Upper lobe of left lung (tissue), 6 donors: ENCODE measurements at regions not wholly inside any gene's neighbourhood (a gene's known extent, or its start where the extent isn't known, plus 50 kb on each side); places are given as distances from the start of the nearest gene placed in this dataset.

Source experiments
- ATAC-seq, 2 donors: fragments of 200-7000 bp; cut with Tn5 transposase; one replicate each; pipeline ENCODE4 v1.9.1; 2022; ENCODE audit warnings: mild to moderate bottlenecking in 2 of 2, moderate library complexity in 2 of 2; ENCODE audit not compliant: low FRiP score in 2 of 2
- DNase-seq, 2 donors: peaks; one replicate each; pipeline ENCODE4 v3.0.0-alpha.2; 2019 to 2020
- H3K27ac ChIP-seq, 4 donors: fragments of 200-600 bp; sonication (generic); one replicate each; pipeline ENCODE4 v1.5.1; 2016 to 2019
- H3K27me3 ChIP-seq, 4 donors: fragments of 200-600 bp; sonication (generic); one replicate each; pipeline ENCODE4 v1.5.1; 2017 to 2019
- H3K36me3 ChIP-seq, 4 donors: fragments of 200-600 bp; sonication (generic); one replicate each; pipeline ENCODE4 v1.5.1; 2016 to 2019
- H3K4me1 ChIP-seq, 4 donors: fragments of 200-600 bp; sonication (generic); one replicate each; pipeline ENCODE4 v1.5.1; 2018 to 2019
- H3K4me3 ChIP-seq, 4 donors: fragments of 200-600 bp; sonication (generic); one replicate each; pipeline ENCODE4 v1.5.1; 2017 to 2019; ENCODE audit warnings: mild to moderate bottlenecking in 2 of 4, moderate library complexity in 1 of 4
- H3K9me3 ChIP-seq, 4 donors: fragments of 200-600 bp; sonication (generic); one replicate each; pipeline ENCODE4 v1.5.1; 2018 to 2019
- CTCF ChIP-seq, 6 experiments: fragments of 450-650 bp in 4 of 6; fragments of 200-600 bp in 2 of 6; sonication (generic) in 2 of 6; IDR thresholded peaks; one replicate each; pipeline ENCODE4 v1.5.1; 2016 to 2019; ENCODE audit warnings: antibody characterized with exemption in 6 of 6
- EP300 ChIP-seq, 4 donors: sonication (generic); formaldehyde crosslinking; IDR thresholded peaks; one replicate each; pipeline ENCODE4 v1.5.1; 2017; ENCODE audit warnings: antibody characterized with exemption in 4 of 4, control low read depth in 2 of 4
- POLR2A ChIP-seq, 4 donors: fragments of 450-650 bp; IDR thresholded peaks; one replicate each; pipeline ENCODE4 v1.5.1; 2016 to 2017; ENCODE audit warnings: antibody characterized with exemption in 4 of 4, mild to moderate bottlenecking in 2 of 4
- POLR2AphosphoS5 ChIP-seq, 2 donors: sonication (generic); formaldehyde crosslinking; IDR thresholded peaks; one replicate each; pipeline ENCODE4 v1.5.1; 2017; ENCODE audit warnings: antibody characterized with exemption in 2 of 2
- WGBS, 2 donors: methylation state at CpG; one replicate each; pipeline ENCODE4 v1.1.5; 2017 to 2018; 5-methylcytosine and 5-hydroxymethylcytosine counted together
- donor health status: DM: no; HTN: no; CAD: no; lungs with moderate emphysema.
- donor health status: DM: no; HTN: yes; CAD: no; lungs with severe emphysema.

GRCh38 chr11:101292661-101293240 is 163.1 kb upstream of the PGR start:
- H3K27ac ChIP-seq = no peak overlapping the region
- H3K4me3 ChIP-seq = no peak overlapping the region
- H3K36me3 ChIP-seq = no peaks in the 10 kb centered on the region
- WGBS, 2 donors = 65 to 67% methylated on average over 2 of the region's 2 CpGs
- H3K9me3 ChIP-seq = peaks cover 0 to 14% (median 4%) of the 10 kb centered on the region in 4 donors
- ATAC-seq (no peak), DNase-seq (no peak)
- H3K27me3 ChIP-seq = no peaks in the 10 kb centered on the region
- TF ChIP-seq POLR2A (IDR thresholded peaks at IDR 0.05) = no peak
- no peak for TF ChIP-seq EP300 (IDR thresholded peaks at IDR 0.05)
- no peak for TF ChIP-seq POLR2AphosphoS5 (IDR thresholded peaks at IDR 0.05)
- no peak for TF ChIP-seq CTCF (IDR thresholded peaks at IDR 0.05)
- H3K4me1 ChIP-seq = no peaks in the 10 kb centered on the region

- Histone ChIP-seq H3K27ac (no peak overlapping the region), H3K9me3 (peaks cover 0 to 14% (median 4%) of the 10 kb centered on the region in 4 donors), H3K27me3 (no peaks in the 10 kb centered on the region), H3K36me3 (no peaks in the 10 kb centered on the region), H3K4me3 (no peak overlapping the region), H3K4me1 (no peaks in the 10 kb centered on the region)
- no peak for DNase-seq
- TF ChIP-seq POLR2A (IDR thresholded peaks at IDR 0.05) = no peak
- no peak for TF ChIP-seq EP300 (IDR thresholded peaks at IDR 0.05)
- TF ChIP-seq POLR2AphosphoS5 (IDR thresholded peaks at IDR 0.05) = no peak
- TF ChIP-seq CTCF (IDR thresholded peaks at IDR 0.05) = no peak
- 34 to 48% methylated on average over 1 of the region's 1 CpG for WGBS, 2 donors
- no peak for ATAC-seq
Observed at GRCh38 chr11:101291279-101291678, 161.7 kb upstream of the PGR start.

- no peak for ATAC-seq
- WGBS, 2 donors = 58 to 64% methylated on average over 3 of the region's 3 CpGs
- TF ChIP-seq EP300 (IDR thresholded peaks at IDR 0.05) = no peak
- no peak for TF ChIP-seq CTCF (IDR thresholded peaks at IDR 0.05)
- no peak for TF ChIP-seq POLR2A (IDR thresholded peaks at IDR 0.05)
- TF ChIP-seq POLR2AphosphoS5 (IDR thresholded peaks at IDR 0.05) = no peak
- Histone ChIP-seq H3K9me3 (peaks cover 0 to 12% (median 4%) of the 10 kb centered on the region in 4 donors), H3K27ac (no peak overlapping the region), H3K4me1 (no peaks in the 10 kb centered on the region), H3K4me3 (no peak overlapping the region), H3K27me3 (no peaks in the 10 kb centered on the region), H3K36me3 (no peaks in the 10 kb centered on the region)
- no peak for DNase-seq
Observed at GRCh38 chr11:101288392-101288791, 158.8 kb upstream of the PGR start.

- no peaks in the 10 kb centered on the region for H3K36me3 ChIP-seq
- WGBS, 2 donors = 81 to 82% methylated on average over 1 of the region's 1 CpG
- no peaks in the 10 kb centered on the region for H3K27me3 ChIP-seq
- ATAC-seq (no peak), DNase-seq (no peak)
- H3K4me1 ChIP-seq = no peaks in the 10 kb centered on the region
- no peak overlapping the region for H3K4me3 ChIP-seq
- H3K9me3 ChIP-seq = no peaks in the 10 kb centered on the region
- no peak overlapping the region for H3K27ac ChIP-seq
- TF ChIP-seq POLR2A (IDR thresholded peaks at IDR 0.05) = no peak
- no peak for TF ChIP-seq POLR2AphosphoS5 (IDR thresholded peaks at IDR 0.05)
- TF ChIP-seq CTCF (IDR thresholded peaks at IDR 0.05) = no peak
- TF ChIP-seq EP300 (IDR thresholded peaks at IDR 0.05) = no peak
Observed at GRCh38 chr11:101279728-101280127, 150.1 kb upstream of the PGR start.

GRCh38 chr11:101278286-101278685 is 148.7 kb upstream of the PGR start:
- Histone ChIP-seq H3K4me3 (no peak overlapping the region), H3K27me3 (no peaks in the 10 kb centered on the region), H3K27ac (no peak overlapping the region), H3K36me3 (no peaks in the 10 kb centered on the region), H3K9me3 (no peaks in the 10 kb centered on the region), H3K4me1 (no peaks in the 10 kb centered on the region)
- TF ChIP-seq CTCF (IDR thresholded peaks at IDR 0.05) = no peak
- no peak for TF ChIP-seq POLR2A (IDR thresholded peaks at IDR 0.05)
- TF ChIP-seq POLR2AphosphoS5 (IDR thresholded peaks at IDR 0.05) = no peak
- no peak for TF ChIP-seq EP300 (IDR thresholded peaks at IDR 0.05)
- DNase-seq = no peak
- ATAC-seq = no peak
